ENCODE measurements at regions not wholly inside any gene's neighbourhood (a gene's known extent, or its start where the extent isn't known, plus 50 kb on each side); places are given as distances from the start of the nearest gene placed in this dataset.

DNA sequence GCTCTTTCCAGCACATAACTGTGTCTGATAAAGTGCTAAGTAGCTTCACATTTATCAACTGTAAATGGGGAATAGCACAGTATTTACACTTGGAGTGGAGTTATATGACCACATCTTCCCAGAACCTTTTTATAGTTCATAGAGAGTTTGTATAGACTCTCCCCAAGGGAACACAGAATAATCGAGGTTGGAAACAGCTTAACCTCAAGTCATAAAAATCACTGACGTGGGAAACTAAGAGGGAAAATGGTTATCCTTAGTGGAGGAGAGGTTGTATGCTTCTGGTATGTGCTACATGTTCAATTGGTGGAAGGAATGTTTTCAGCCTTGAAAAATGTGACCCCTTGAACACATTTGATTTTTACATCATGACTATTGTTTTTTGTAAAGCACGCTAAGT is 167.9 kb upstream of the KIAA1217 start:
- no peak for TF ChIP-seq EP300 (IDR thresholded peaks at IDR 0.05; ENCODE audit: borderline replicate concordance)
- no peak for TF ChIP-seq CREB1 (IDR thresholded peaks at IDR 0.05; ENCODE audit: low read depth)
- no peak for TF ChIP-seq FOXM1 (IDR thresholded peaks at IDR 0.05; ENCODE audit: borderline replicate concordance, low read depth)
- no peak for TF ChIP-seq YY1 (IDR thresholded peaks at IDR 0.05; ENCODE audit: low read depth)
- no peak for TF ChIP-seq TEAD4 (IDR thresholded peaks at IDR 0.05)
- TF ChIP-seq RAD21 (IDR thresholded peaks at IDR 0.05; ENCODE audit: low read depth): no peak
- TF ChIP-seq, protein P1, sequence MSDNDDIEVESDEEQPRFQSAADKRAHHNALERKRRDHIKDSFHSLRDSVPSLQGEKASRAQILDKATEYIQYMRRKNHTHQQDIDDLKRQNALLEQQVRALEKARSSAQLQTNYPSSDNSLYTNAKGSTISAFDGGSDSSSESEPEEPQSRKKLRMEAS (IDR thresholded peaks at IDR 0.05): no peak

Data from Ishikawa (cell line).